H1 (cell line): ENCODE measurements at regions not wholly inside any gene's neighbourhood (a gene's known extent, or its start where the extent isn't known, plus 50 kb on each side); places are given as distances from the start of the nearest gene placed in this dataset.

Source experiments
- ASH2L ChIP-seq: fragments of 200-600, 300-600 bp; sonication (generic); IDR thresholded peaks from one replicate; pipeline ENCODE4 v1.7.1; 2017; ENCODE audit warnings: low read length
- HDAC2 ChIP-seq, 2 experiments: fragments of 300-600 bp in 1 of 2; sonication (generic) in 1 of 2; IDR thresholded peaks; 2 replicates each; pipeline ENCODE4 v1.6.1; 2011 to 2012; ENCODE audit warnings: low read depth in 2 of 2, low read length in 2 of 2, mild to moderate bottlenecking in 2 of 2, moderate library complexity in 2 of 2, borderline replicate concordance in 1 of 2, inconsistent platforms in 1 of 2
- POU5F1 ChIP-seq: IDR thresholded peaks from 2 replicates; pipeline ENCODE4 v1.6.1; 2011; ENCODE audit warnings: low read depth, mild to moderate bottlenecking, low read length, moderate library complexity
- TAF1 ChIP-seq: IDR thresholded peaks from 2 replicates; pipeline ENCODE4 v1.6.1; 2011; ENCODE audit warnings: mild to moderate bottlenecking, low read depth, low read length

GRCh38 chr12:19869413-19869812 is 430.1 kb downstream of the AEBP2 start (continued):
- TF ChIP-seq ASH2L: no peak
- TF ChIP-seq HDAC2 (IDR thresholded peaks at IDR 0.05; ENCODE audit: borderline replicate concordance in 1 of 2, low read depth in 2 of 2, low read length in 2 of 2): no peak
- no peak for TF ChIP-seq POU5F1
- TF ChIP-seq TAF1: no peak
